HepG2 (cell line): ENCODE measurements at regions not wholly inside any gene's neighbourhood (a gene's known extent, or its start where the extent isn't known, plus 50 kb on each side); places are given as distances from the start of the nearest gene placed in this dataset.

Source experiments
- ATAC-seq: fragments of 200-7000 bp; cut with Tn5 transposase; 3 replicates; pipeline ENCODE4 v1.9.1; 2020; ENCODE audit warnings: mild to moderate bottlenecking, moderate library complexity
- BruUV-seq: library from RNA; stranded (reverse); fragments of 400-500 nt; replicated peaks from 2 replicates; lab custom pipeline; 2021; lab: Mats Ljungman, UMichigan
- CTCF ChIA-PET: fragments of 300-600 bp; formaldehyde crosslinking; extraction: SDS; loops from one replicate; lab custom pipeline; 2021; ENCODE audit warnings: low total read pairs, inconsistent platforms, low intra/inter-chr PET ratio; lab: Yijun Ruan, JAX
- POLR2A ChIA-PET: fragments of 350-600 bp; sonication (Branson Sonifier 250); formaldehyde crosslinking; loops from one replicate; lab custom pipeline; 2020; ENCODE audit warnings: antibody characterized with exemption, inconsistent platforms; lab: Yijun Ruan, JAX
- DNase-seq: peaks from one replicate; pipeline ENCODE4 v3.0.0-alpha.2; 2015; ENCODE audit warnings: low spot score
- FAIRE-seq: peaks from 3 replicates; lab custom pipeline; 2011; peaks lifted over from hg19 to GRCh38; lab: Jason Lieb, UNC
- H2AFZ ChIP-seq: one replicate; pipeline ENCODE4 v1.6.1; 2011; ENCODE audit warnings: low read length, inconsistent platforms
- H3K27ac ChIP-seq: fragments of 300-600 bp; 3 replicates; pipeline ENCODE4 v1.8.0; 2011; ENCODE audit warnings: mixed run types, mild to moderate bottlenecking, mixed read lengths, low read length, inconsistent platforms; ENCODE audit not compliant: insufficient read depth; ENCODE audit errors: extremely low read length
- H3K27me3 ChIP-seq, 2 experiments: fragments of 200-600 bp in 1 of 2; 2 replicates in 1 of 2; 3 replicates in 1 of 2; pipeline versions ENCODE4 v1.6.0 to v1.8.0; 2011; ENCODE audit warnings: low read length in 2 of 2, mild to moderate bottlenecking in 2 of 2, moderate library complexity in 2 of 2, inconsistent platforms in 1 of 2; ENCODE audit not compliant: insufficient read depth in 2 of 2, control insufficient read depth in 1 of 2
- H3K36me3 ChIP-seq, 2 experiments: fragments of 200-600 bp in 1 of 2; replicated peaks in 1 of 2; 2 replicates in 1 of 2; 3 replicates in 1 of 2; pipeline versions ENCODE4 v1.5.1 to v1.8.0; 2011; ENCODE audit warnings: low read length in 2 of 2, inconsistent platforms in 1 of 2; ENCODE audit not compliant: insufficient read depth in 2 of 2, control insufficient read depth in 1 of 2
- H3K4me1 ChIP-seq: 2 replicates; pipeline ENCODE4 v1.5.1; 2012; ENCODE audit warnings: low read length, inconsistent platforms; ENCODE audit not compliant: insufficient read depth
- H3K4me2 ChIP-seq: 2 replicates; pipeline ENCODE4 v1.6.0; 2011; ENCODE audit warnings: low read depth, low read length, inconsistent platforms
- H3K4me3 ChIP-seq, 3 experiments: fragments of 200-600 bp in 1 of 3; sonication (generic), shearing (Covaris generic) in 1 of 3; replicated peaks in 1 of 3; 2 replicates each; pipeline ENCODE4 v1.5.1; 2011 to 2016; ENCODE audit warnings: low read length in 3 of 3, inconsistent platforms in 2 of 3, low read depth in 2 of 3, mild to moderate bottlenecking in 2 of 3, control low read depth in 1 of 3, mixed read lengths in 1 of 3; ENCODE audit not compliant: insufficient read depth in 1 of 3
- H3K79me2 ChIP-seq: one replicate; pipeline ENCODE4 v1.6.1; 2011; ENCODE audit warnings: low read length, inconsistent platforms; ENCODE audit not compliant: insufficient read depth
- H3K9ac ChIP-seq: 2 replicates; pipeline ENCODE4 v1.6.0; 2011; ENCODE audit warnings: mild to moderate bottlenecking, low read depth, low read length, inconsistent platforms; ENCODE audit not compliant: insufficient read depth
- H3K9me3 ChIP-seq: 2 replicates; pipeline ENCODE4 v1.5.1; 2012; ENCODE audit warnings: mild to moderate bottlenecking, low read length
- H4K20me1 ChIP-seq: 2 replicates; pipeline ENCODE4 v1.6.0; 2011; ENCODE audit warnings: inconsistent platforms, mild to moderate bottlenecking, low read length, moderate library complexity; ENCODE audit not compliant: insufficient read depth
- EHMT2 ChIP-seq: fragments of 200-600 bp; sonication (generic); IDR thresholded peaks from 2 replicates; pipeline ENCODE4 v1.7.0; 2017; ENCODE audit warnings: antibody characterized with exemption, low read depth, low read length, borderline replicate concordance
- FOSL2 ChIP-seq: sonication (generic); formaldehyde crosslinking; IDR thresholded peaks from 2 replicates; pipeline ENCODE4 v1.4.0; 2020; ENCODE audit warnings: missing genetic modification reagents
- GABPB1 ChIP-seq: IDR thresholded peaks from 2 replicates; pipeline ENCODE4 v1.6.1; 2016; ENCODE audit warnings: mild to moderate bottlenecking, missing genetic modification reagents, moderate library complexity, missing compliant biosample characterization
- GATAD2A ChIP-seq: IDR thresholded peaks from 2 replicates; pipeline ENCODE4 v1.6.1; 2016
- HNRNPL ChIP-seq: fragments of 200-400 bp; formaldehyde crosslinking; IDR thresholded peaks from 2 replicates; pipeline ENCODE4 v1.6.1; 2017; ENCODE audit warnings: mild to moderate bottlenecking, low read depth, low read length
- MZF1 ChIP-seq: sonication (generic); formaldehyde crosslinking; IDR thresholded peaks from 2 replicates; pipeline ENCODE4 v1.8.1; 2023; ENCODE audit warnings: mild to moderate bottlenecking, missing genetic modification reagents, borderline replicate concordance
- NR1H2 ChIP-seq: sonication (generic); formaldehyde crosslinking; IDR thresholded peaks from 2 replicates; pipeline ENCODE4 v1.8.1; 2022; ENCODE audit warnings: low read depth, missing genetic modification reagents, borderline replicate concordance
- NR2C2 ChIP-seq: sonication (generic); formaldehyde crosslinking; IDR thresholded peaks from 2 replicates; pipeline ENCODE4 v1.4.0; 2020; ENCODE audit warnings: missing genetic modification reagents, mild to moderate bottlenecking, moderate library complexity, borderline replicate concordance
- REST ChIP-seq, 2 experiments: IDR thresholded peaks; 2 replicates each; pipeline ENCODE4 v1.6.1; 2011 to 2012; ENCODE audit warnings: low read length in 2 of 2, borderline replicate concordance in 1 of 2, low read depth in 1 of 2, mild to moderate bottlenecking in 1 of 2, moderate library complexity in 1 of 2
- SALL1 ChIP-seq: sonication (generic); formaldehyde crosslinking; IDR thresholded peaks from 2 replicates; pipeline ENCODE4 v1.8.0; 2022; ENCODE audit warnings: mild to moderate bottlenecking, missing genetic modification reagents
- SMAD1 ChIP-seq: sonication (generic); formaldehyde crosslinking; IDR thresholded peaks from 2 replicates; pipeline ENCODE4 v1.4.0; 2020; ENCODE audit warnings: missing genetic modification reagents, low read depth, mild to moderate bottlenecking, borderline replicate concordance
- TEF ChIP-seq: sonication (generic); formaldehyde crosslinking; IDR thresholded peaks from 2 replicates; pipeline ENCODE4 v1.5.0; 2020; ENCODE audit warnings: missing genetic modification reagents
- ZBTB2 ChIP-seq: sonication (generic); formaldehyde crosslinking; IDR thresholded peaks from 2 replicates; pipeline ENCODE4 v1.8.0; 2022; ENCODE audit warnings: low read depth, missing genetic modification reagents
- ZFX ChIP-seq: sonication (generic); formaldehyde crosslinking; IDR thresholded peaks from 2 replicates; pipeline ENCODE4 v1.4.0; 2020; ENCODE audit warnings: mild to moderate bottlenecking, low read depth, missing genetic modification reagents, moderate library complexity
- ZFY ChIP-seq: sonication (generic); formaldehyde crosslinking; IDR thresholded peaks from 2 replicates; pipeline ENCODE4 v1.4.0; 2020; ENCODE audit warnings: missing genetic modification reagents
- ZNF121 ChIP-seq: sonication (generic); formaldehyde crosslinking; IDR thresholded peaks from 2 replicates; pipeline ENCODE4 v1.5.0; 2020; ENCODE audit warnings: mild to moderate bottlenecking, missing genetic modification reagents
- ZNF251 ChIP-seq: sonication (generic); formaldehyde crosslinking; IDR thresholded peaks from 2 replicates; pipeline ENCODE4 v1.9.0; 2021; ENCODE audit warnings: mild to moderate bottlenecking, missing genetic modification reagents
- ZNF629 ChIP-seq: sonication (generic); formaldehyde crosslinking; conservative IDR thresholded peaks from 2 replicates; pipeline ENCODE4 v1.5.0; 2020; ENCODE audit warnings: missing genetic modification reagents
- ZNF792 ChIP-seq: IDR thresholded peaks from 2 replicates; pipeline ENCODE4 v1.6.1; 2016
- WGBS: methylation state at CpG from one replicate; pipeline ENCODE4 v1.1.6; 2017; ENCODE audit warnings: low lambda C conversion rate; 5-methylcytosine and 5-hydroxymethylcytosine counted together
- in situ Hi-C: cut with HindIII; loops from 2 replicates; pipeline ENCODE4 v1.10.0; 2017; ENCODE audit warnings: low pct_unique_long_range_greater_than_20kb; ENCODE audit not compliant: extremely low pct_ligation_motif_present
- intact Hi-C: fragments of 100-400 bp; cut with micrococcal nuclease; formaldehyde crosslinking; loops from one replicate; pipeline ENCODE4 v1.10.0; 2022; ENCODE audit not compliant: unreplicated experiment

- TF ChIP-seq REST (IDR thresholded peaks at IDR 0.05; ENCODE audit: borderline replicate concordance in 1 of 2, low read depth in 1 of 2, low read length in 2 of 2) (no peak), SMAD1 (no peak), ZNF629 (no peak), HNRNPL (peak; percentile 86; the same call in 1 of the 2 replicates)
These were observed 128.9 kb downstream of the SIK1 start (continued) for GRCh38 chr21:43297989-43298388.

- WGBS: 52% methylated on average over 16 of the region's 18 CpGs
- Histone ChIP-seq H3K27ac (no peak overlapping the region), H4K20me1 (no peaks in the 10 kb centered on the region), H3K9me3 (peaks cover 5% of the 10 kb centered on the region; the same call in 1 of the 2 replicates), H3K4me1 (peaks cover 85% of the 10 kb centered on the region), H3K9ac (no peak overlapping the region), H2AFZ (no peak overlapping the region), H3K36me3 (no peaks in the 10 kb centered on the region), H3K4me3 (no peak overlapping the region; a peak in 1 of 6 replicates), H3K27me3 (peaks cover 0 to 7% of the 10 kb centered on the region in 2 experiments; a peak in 2 of 5 replicates), H3K4me2 (peak overlapping the region; percentile 26; the same call in 1 of the 2 replicates), H3K79me2 (no peaks in the 10 kb centered on the region)
- ATAC-seq (no peak), DNase-seq (no peak), FAIRE-seq (no peak)
- in situ Hi-C loops (no loop called here), intact Hi-C loops (no loop called here)
- POLR2A ChIA-PET: interaction anchor here (1.4 kb wide), 1 partner anchor 9 kb away, joined by 8 read pairs; no protein-coding TSS in a partner anchor
- CTCF ChIA-PET: no interaction called here
- BruUV-seq: no TSS peak
- peak; percentile 49; the same call in 1 of the 2 replicates for TF ChIP-seq FOSL2 (CRISPR knock-in tag)
- peak; percentile 18; the same call in 1 of the 2 replicates for TF ChIP-seq GABPB1 (CRISPR knock-in tag)
- TF ChIP-seq ZNF792: no peak
- TF ChIP-seq TEF: no peak
- TF ChIP-seq ZNF251: no peak
- TF ChIP-seq EHMT2: no peak
- TF ChIP-seq GATAD2A (CRISPR knock-in tag): peak; percentile 23; the same call in 1 of the 2 replicates
- no peak for TF ChIP-seq ZBTB2
- peak; percentile 28; the same call in 1 of the 2 replicates for TF ChIP-seq SALL1 (CRISPR knock-in tag)
- TF ChIP-seq ZFX: 0 out of 2 replicates have a peak, but pooled peaks have one; percentile 3
- TF ChIP-seq ZNF121 (CRISPR knock-in tag): no peak
- peak; percentile 23; the same call in 1 of the 2 replicates for TF ChIP-seq NR2C2 (CRISPR knock-in tag)
- peak; percentile 43; the same call in 1 of the 2 replicates for TF ChIP-seq NR1H2 (CRISPR knock-in tag)
- no peak for TF ChIP-seq MZF1 (CRISPR knock-in tag)
- no peak for TF ChIP-seq ZFY (CRISPR knock-in tag)
These were observed 128.7 kb downstream of the CRYAA start for GRCh38 chr21:43297391-43297981.
